VCaP (cell line): ENCODE measurements at regions not wholly inside any gene's neighbourhood (a gene's known extent, or its start where the extent isn't known, plus 50 kb on each side); places are given as distances from the start of the nearest gene placed in this dataset.
"Not testable (repeated sequence)": the region's sequence is repeated elsewhere in the genome, so short reads cannot be mapped to it uniquely, and the experiment has no call there.

Experiments
- H3K27ac ChIP-seq: fragments of 450-650 bp; 2 replicates; pipeline ENCODE4 v1.5.1; 2017
- TF ChIP-seq, protein P1 (sequence below): fragments of 450-650 bp; conservative IDR thresholded peaks from 2 replicates; pipeline ENCODE4 v1.5.1; 2017; ENCODE audit warnings: mild to moderate bottlenecking, moderate library complexity

- no peak overlapping the region for H3K27ac ChIP-seq
- TF ChIP-seq, protein P1, sequence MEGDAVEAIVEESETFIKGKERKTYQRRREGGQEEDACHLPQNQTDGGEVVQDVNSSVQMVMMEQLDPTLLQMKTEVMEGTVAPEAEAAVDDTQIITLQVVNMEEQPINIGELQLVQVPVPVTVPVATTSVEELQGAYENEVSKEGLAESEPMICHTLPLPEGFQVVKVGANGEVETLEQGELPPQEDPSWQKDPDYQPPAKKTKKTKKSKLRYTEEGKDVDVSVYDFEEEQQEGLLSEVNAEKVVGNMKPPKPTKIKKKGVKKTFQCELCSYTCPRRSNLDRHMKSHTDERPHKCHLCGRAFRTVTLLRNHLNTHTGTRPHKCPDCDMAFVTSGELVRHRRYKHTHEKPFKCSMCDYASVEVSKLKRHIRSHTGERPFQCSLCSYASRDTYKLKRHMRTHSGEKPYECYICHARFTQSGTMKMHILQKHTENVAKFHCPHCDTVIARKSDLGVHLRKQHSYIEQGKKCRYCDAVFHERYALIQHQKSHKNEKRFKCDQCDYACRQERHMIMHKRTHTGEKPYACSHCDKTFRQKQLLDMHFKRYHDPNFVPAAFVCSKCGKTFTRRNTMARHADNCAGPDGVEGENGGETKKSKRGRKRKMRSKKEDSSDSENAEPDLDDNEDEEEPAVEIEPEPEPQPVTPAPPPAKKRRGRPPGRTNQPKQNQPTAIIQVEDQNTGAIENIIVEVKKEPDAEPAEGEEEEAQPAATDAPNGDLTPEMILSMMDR = no peak
These were observed 849.4 kb upstream of the MIR17HG start for GRCh38 chr13:90498096-90498495.

- TF ChIP-seq, protein P1 = no peak
- no peak overlapping the region for H3K27ac ChIP-seq
These were observed 848.7 kb upstream of the MIR17HG start for GRCh38 chr13:90498816-90499215.

- TF ChIP-seq, protein P1 = no peak
- H3K27ac ChIP-seq = no peak overlapping the region
These were observed 846.9 kb upstream of the MIR17HG start for GRCh38 chr13:90500569-90500968.

- TF ChIP-seq, protein P1 = no peak
- H3K27ac ChIP-seq = no peak overlapping the region
These were observed 845.3 kb upstream of the MIR17HG start for GRCh38 chr13:90502153-90502552.

- TF ChIP-seq, protein P1 = no peak
- no peak overlapping the region for H3K27ac ChIP-seq
These were observed 844.7 kb upstream of the MIR17HG start for GRCh38 chr13:90502762-90503161.

GRCh38 chr13:90510319-90510718 lies 837.2 kb upstream of the MIR17HG start:
- H3K27ac ChIP-seq = no peak overlapping the region
- TF ChIP-seq, protein P1 = no peak

DNA sequence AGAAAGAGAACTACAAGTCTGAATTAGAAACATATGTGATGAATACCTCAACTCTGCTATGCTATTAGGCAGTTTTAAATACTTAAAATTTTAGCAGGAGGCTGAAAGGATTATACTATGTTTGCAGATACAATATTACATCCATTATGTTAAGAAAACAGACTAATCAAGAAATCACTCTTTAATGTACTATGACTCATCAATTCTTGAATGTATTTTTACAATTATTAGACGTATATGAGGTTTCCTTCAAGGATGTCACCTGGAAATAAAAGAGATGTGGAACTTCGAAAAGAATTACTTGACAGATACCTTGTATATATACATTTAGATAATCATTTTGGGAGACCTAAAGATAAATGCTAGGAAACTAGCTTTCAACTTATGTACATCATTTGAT lies 835.6 kb upstream of the MIR17HG start:
- TF ChIP-seq, protein P1 = no peak
- no peak overlapping the region for H3K27ac ChIP-seq

GRCh38 chr13:90514712-90515111 lies 832.8 kb upstream of the MIR17HG start:
- not testable (repeated sequence) for H3K27ac ChIP-seq
